ENCODE measurements at regions not wholly inside any gene's neighbourhood (a gene's known extent, or its start where the extent isn't known, plus 50 kb on each side); places are given as distances from the start of the nearest gene placed in this dataset.
"Not testable (repeated sequence)": the region's sequence is repeated elsewhere in the genome, so short reads cannot be mapped to it uniquely, and the experiment has no call there.

- intact Hi-C loops (cut with DNase I; ENCODE audit: low total_unique reads), result no loop called here
- Histone ChIP-seq H3K9me3 (no peaks in the 10 kb centered on the region), H3K27ac (no peak overlapping the region), H3K4me1 (no peaks in the 10 kb centered on the region), H3K4me3 (no peak overlapping the region), H3K36me3 (no peaks in the 10 kb centered on the region), H3K27me3 (no peaks in the 10 kb centered on the region)
- DNase-seq (ENCODE audit: low spot score in 2 of 2), result no peak
- TF ChIP-seq POLR2A (IDR thresholded peaks at IDR 0.05) (no peak), POLR2AphosphoS5 (IDR thresholded peaks at IDR 0.05) (no peak), CTCF (IDR thresholded peaks at IDR 0.05) (no peak)
These were observed 95.0 kb downstream of the ZNF737 start for GRCh38 chr19:20470345-20471135.

GRCh38 chr19:20466638-20466990 is 99.0 kb downstream of the ZNF737 start:
- intact Hi-C loops (cut with DNase I; ENCODE audit: low total_unique reads); H3K27me3 ChIP-seq; H3K36me3 ChIP-seq; H3K27ac ChIP-seq; H3K9me3 ChIP-seq; H3K4me3 ChIP-seq; DNase-seq (ENCODE audit: low spot score in 2 of 2); H3K4me1 ChIP-seq: not testable (repeated sequence)

- intact Hi-C loops (cut with DNase I; ENCODE audit: low total_unique reads); H3K27me3 ChIP-seq; DNase-seq (ENCODE audit: low spot score in 2 of 2); H3K4me3 ChIP-seq; H3K36me3 ChIP-seq; H3K4me1 ChIP-seq; H3K27ac ChIP-seq; H3K9me3 ChIP-seq: not testable (repeated sequence)
These were observed 99.5 kb downstream of the ZNF737 start for GRCh38 chr19:20465922-20466637.

GRCh38 chr19:20453425-20453935 is 112.1 kb downstream of the ZNF737 start:
- no peak overlapping the region for H3K27ac ChIP-seq
- no peaks in the 10 kb centered on the region for H3K9me3 ChIP-seq
- no peaks in the 10 kb centered on the region for H3K36me3 ChIP-seq
- H3K27me3 ChIP-seq, result no peaks in the 10 kb centered on the region
- no peak for DNase-seq (ENCODE audit: low spot score in 2 of 2)
- intact Hi-C loops (cut with DNase I; ENCODE audit: low total_unique reads), result no loop called here
- H3K4me3 ChIP-seq, result no peak overlapping the region
- TF ChIP-seq POLR2A (IDR thresholded peaks at IDR 0.05), result no peak
- no peak for TF ChIP-seq POLR2AphosphoS5 (IDR thresholded peaks at IDR 0.05)
- no peak for TF ChIP-seq CTCF (IDR thresholded peaks at IDR 0.05)
- no peaks in the 10 kb centered on the region for H3K4me1 ChIP-seq

- Histone ChIP-seq H3K9me3 (no peaks in the 10 kb centered on the region), H3K27ac (no peak overlapping the region), H3K27me3 (no peaks in the 10 kb centered on the region), H3K36me3 (no peaks in the 10 kb centered on the region), H3K4me1 (no peaks in the 10 kb centered on the region), H3K4me3 (no peak overlapping the region)
- no peak for TF ChIP-seq CTCF (IDR thresholded peaks at IDR 0.05)
- intact Hi-C loops (cut with DNase I; ENCODE audit: low total_unique reads), result no loop called here
- DNase-seq (ENCODE audit: low spot score in 2 of 2), result no peak
These were observed 121.2 kb downstream of the ZNF737 start for GRCh38 chr19:20444202-20444885.

GRCh38 chr19:20432266-20432842 is 133.2 kb downstream of the ZNF737 start:
- H3K4me3 ChIP-seq; H3K36me3 ChIP-seq; H3K27ac ChIP-seq; H3K27me3 ChIP-seq; H3K9me3 ChIP-seq; H3K4me1 ChIP-seq; intact Hi-C loops (cut with DNase I; ENCODE audit: low total_unique reads); DNase-seq (ENCODE audit: low spot score in 2 of 2): not testable (repeated sequence)
